ENCODE measurements at regions not wholly inside any gene's neighbourhood (a gene's known extent, or its start where the extent isn't known, plus 50 kb on each side); places are given as distances from the start of the nearest gene placed in this dataset.

DNA sequence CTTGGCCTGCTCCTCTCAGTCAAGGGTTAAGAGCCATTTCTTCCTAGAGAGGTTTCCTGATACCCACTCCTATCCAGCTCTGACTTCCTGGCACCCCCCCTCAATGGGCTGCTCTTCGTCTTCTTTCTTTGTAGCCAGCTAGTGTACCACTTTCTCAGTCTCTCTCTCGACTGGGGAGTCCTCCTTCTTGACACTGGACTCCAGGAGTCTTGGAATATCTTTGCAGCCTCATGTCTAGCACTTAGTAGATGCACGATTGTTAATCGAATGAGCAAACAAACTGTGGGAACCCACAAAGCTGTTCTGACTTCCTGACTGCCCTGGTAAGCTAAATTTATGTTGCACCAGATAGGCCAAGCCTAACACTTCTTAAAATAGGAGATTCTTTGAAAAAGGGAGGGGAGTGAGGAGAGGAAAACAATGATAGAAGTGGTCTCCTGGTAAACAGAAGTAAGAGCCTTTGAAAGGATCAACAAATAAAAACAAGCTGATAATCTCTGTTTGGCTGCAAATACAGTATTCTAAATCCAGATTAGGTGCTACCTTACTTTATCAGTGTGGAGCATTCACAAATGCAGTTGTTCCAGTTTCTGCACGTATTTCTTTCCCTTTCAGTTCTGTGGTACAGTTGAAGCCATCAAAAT is 160.1 kb upstream of the CITED2 start:
- TF ChIP-seq RAD21 (CRISPR knock-in tag; conservative IDR thresholded peaks at IDR 0.05 in 1 of 2, IDR thresholded peaks at IDR 0.05 in 1 of 2), result no peak; a peak in 1 of 4 replicates
- no peak for TF ChIP-seq HNRNPK (IDR thresholded peaks at IDR 0.05; ENCODE audit: low read depth, low read length, poor library complexity, severe bottlenecking)

All from K562 (cell line).